HEK293T (cell line): ENCODE measurements at regions not wholly inside any gene's neighbourhood (a gene's known extent, or its start where the extent isn't known, plus 50 kb on each side); places are given as distances from the start of the nearest gene placed in this dataset.

Experiments used
- CTCF ChIA-PET: fragments of 350-600 bp; formaldehyde crosslinking; extraction: SDS; loops from one replicate; lab custom pipeline; 2021; ENCODE audit warnings: antibody characterized with exemption, inconsistent platforms; lab: Yijun Ruan, JAX
- POLR2A ChIA-PET: fragments of 350-600 bp; formaldehyde crosslinking; extraction: SDS; loops from one replicate; lab custom pipeline; 2020; ENCODE audit warnings: antibody characterized with exemption, inconsistent platforms; lab: Yijun Ruan, JAX
- DNase-seq: peaks from one replicate; pipeline ENCODE4 v3.0.0; 2012; ENCODE audit warnings: mixed read lengths; ENCODE audit errors: extremely low spot score
- ARNT ChIP-seq: fragments of 450-650 bp; IDR thresholded peaks from 2 replicates; pipeline ENCODE4 v1.6.1; 2017; ENCODE audit warnings: mild to moderate bottlenecking
- BHLHE40 ChIP-seq: fragments of 450-650 bp; IDR thresholded peaks from 2 replicates; pipeline ENCODE4 v1.6.1; 2016; ENCODE audit warnings: mild to moderate bottlenecking, moderate library complexity, borderline replicate concordance
- CTBP1 ChIP-seq: fragments of 450-650 bp; IDR thresholded peaks from 2 replicates; pipeline ENCODE4 v1.6.1; 2016; ENCODE audit warnings: borderline replicate concordance
- ELF4 ChIP-seq: fragments of 450-650 bp; IDR thresholded peaks from 2 replicates; pipeline ENCODE4 v1.6.1; 2017; ENCODE audit warnings: antibody characterized with exemption
- FOXA1 ChIP-seq: fragments of 450-650 bp; IDR thresholded peaks from 2 replicates; pipeline ENCODE4 v1.6.1; 2016; ENCODE audit warnings: mild to moderate bottlenecking
- FOXK2 ChIP-seq: fragments of 450-650 bp; IDR thresholded peaks from 2 replicates; pipeline ENCODE4 v1.6.1; 2016; ENCODE audit warnings: mild to moderate bottlenecking
- FOXM1 ChIP-seq: fragments of 450-650 bp; IDR thresholded peaks from 2 replicates; pipeline ENCODE4 v1.6.1; 2017; ENCODE audit warnings: mild to moderate bottlenecking, borderline replicate concordance
- HDGF ChIP-seq: fragments of 450-650 bp; IDR thresholded peaks from 2 replicates; pipeline ENCODE4 v1.6.1; 2017; ENCODE audit warnings: antibody characterized with exemption, borderline replicate concordance
- L3MBTL2 ChIP-seq: fragments of 450-650 bp; conservative IDR thresholded peaks from 2 replicates; pipeline ENCODE4 v1.6.1; 2016; ENCODE audit warnings: mild to moderate bottlenecking
- LEF1 ChIP-seq: fragments of 450-650 bp; IDR thresholded peaks from 2 replicates; pipeline ENCODE4 v1.6.1; 2017; ENCODE audit warnings: mild to moderate bottlenecking, borderline replicate concordance
- NFRKB ChIP-seq: fragments of 450-650 bp; IDR thresholded peaks from 2 replicates; pipeline ENCODE4 v1.6.1; 2016; ENCODE audit warnings: mild to moderate bottlenecking, moderate library complexity
- PKNOX1 ChIP-seq: fragments of 450-650 bp; IDR thresholded peaks from 2 replicates; pipeline ENCODE4 v1.6.1; 2016
- SP1 ChIP-seq: fragments of 450-650 bp; IDR thresholded peaks from 2 replicates; pipeline ENCODE4 v1.6.1; 2017
- SUZ12 ChIP-seq: fragments of 450-650 bp; IDR thresholded peaks from 2 replicates; pipeline ENCODE4 v1.6.1; 2016; ENCODE audit warnings: mild to moderate bottlenecking
- TARDBP ChIP-seq: fragments of 450-650 bp; IDR thresholded peaks from 2 replicates; pipeline ENCODE4 v1.6.1; 2016
- ZNF384 ChIP-seq: fragments of 450-650 bp; IDR thresholded peaks from 2 replicates; pipeline ENCODE4 v1.6.1; 2016

- POLR2A ChIA-PET: no interaction called here
- no peak for DNase-seq
- CTCF ChIA-PET: no interaction called here
- no peak for TF ChIP-seq FOXK2
- no peak for TF ChIP-seq LEF1
- no peak for TF ChIP-seq ARNT
- TF ChIP-seq FOXA1: no peak
- TF ChIP-seq ZNF384: no peak
- no peak for TF ChIP-seq FOXM1
- no peak for TF ChIP-seq SUZ12
- no peak for TF ChIP-seq L3MBTL2
- no peak for TF ChIP-seq PKNOX1
- TF ChIP-seq ELF4: no peak
- no peak for TF ChIP-seq NFRKB
- TF ChIP-seq CTBP1: no peak
- no peak for TF ChIP-seq TARDBP
- no peak for TF ChIP-seq HDGF
- no peak for TF ChIP-seq SP1
- TF ChIP-seq BHLHE40: no peak
Measured at GRCh38 chr3:90056281-90057032, 949.0 kb downstream of the EPHA3 start.

- ChIA-PET POLR2A (no interaction called here), CTCF (no interaction called here)
- no peak for DNase-seq
- no peak for TF ChIP-seq FOXM1
- no peak for TF ChIP-seq ARNT
- no peak for TF ChIP-seq LEF1
- TF ChIP-seq TARDBP: no peak
- TF ChIP-seq ELF4: no peak
- no peak for TF ChIP-seq NFRKB
- no peak for TF ChIP-seq ZNF384
- TF ChIP-seq SP1: no peak
- TF ChIP-seq CTBP1: no peak
- TF ChIP-seq PKNOX1: no peak
- no peak for TF ChIP-seq BHLHE40
- no peak for TF ChIP-seq SUZ12
Measured at GRCh38 chr3:90062016-90062415, 954.6 kb downstream of the EPHA3 start.

DNA sequence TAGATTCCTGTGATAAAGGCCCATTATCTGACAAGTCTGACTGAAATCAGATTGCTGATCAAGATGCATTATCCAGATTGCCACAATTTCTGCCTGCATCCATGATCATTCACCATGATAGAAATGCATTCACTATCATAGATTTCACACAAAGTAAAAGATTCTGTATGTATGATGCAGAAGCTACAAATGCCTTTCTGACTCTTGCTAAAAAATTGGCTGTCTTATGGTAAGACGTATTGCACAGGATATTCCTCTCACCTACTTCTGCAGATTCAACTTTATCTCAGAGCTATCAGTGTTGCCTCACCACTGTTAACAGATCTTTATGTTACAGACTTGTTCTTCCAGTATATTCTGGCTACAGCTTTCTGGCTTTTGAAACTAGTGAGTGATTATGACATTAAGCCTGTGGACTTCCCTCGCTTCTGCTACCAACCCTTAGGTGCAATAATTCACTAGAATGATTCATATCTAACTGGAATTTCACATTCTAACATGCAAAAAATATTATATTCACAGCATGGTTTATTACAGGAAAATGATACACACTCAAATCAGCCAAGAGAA is 955.3 kb downstream of the EPHA3 start:
- ChIA-PET CTCF (no interaction called here), POLR2A (no interaction called here)
- DNase-seq: no peak
- TF ChIP-seq FOXA1 (no peak), SP1 (no peak), CTBP1 (no peak), BHLHE40 (no peak)

- DNase-seq: no peak
- TF ChIP-seq PKNOX1 (no peak), LEF1 (no peak), SUZ12 (no peak)
- ChIA-PET POLR2A (no interaction called here), CTCF (no interaction called here)
Measured at GRCh38 chr3:90068783-90069182, 961.4 kb downstream of the EPHA3 start.

DNA sequence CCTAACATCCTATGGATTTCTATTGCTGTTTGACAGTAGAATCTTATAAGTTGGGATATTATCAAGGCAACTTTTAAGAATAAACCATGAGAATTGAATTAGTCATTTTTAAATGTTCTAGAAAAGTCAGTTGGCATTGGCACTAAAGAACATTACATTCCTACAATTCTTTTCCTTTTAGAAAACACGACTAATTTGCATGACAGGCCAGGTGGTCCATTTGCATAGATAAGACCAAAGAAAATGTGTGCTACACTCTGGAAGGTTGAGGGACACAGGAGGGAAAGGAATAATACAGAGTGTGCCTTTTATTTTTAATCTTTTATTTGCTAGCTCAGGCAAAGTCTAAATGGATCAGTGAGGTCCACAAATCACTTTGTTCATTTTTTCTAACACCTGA is 962.3 kb downstream of the EPHA3 start:
- CTCF ChIA-PET: no interaction called here
- TF ChIP-seq SUZ12 (no peak), FOXM1 (no peak), BHLHE40 (no peak)
- no peak for DNase-seq
- POLR2A ChIA-PET: no interaction called here

- TF ChIP-seq ELF4: no peak
- no peak for TF ChIP-seq FOXA1
- no peak for TF ChIP-seq ARNT
- no peak for TF ChIP-seq PKNOX1
- TF ChIP-seq CTBP1: no peak
- no peak for TF ChIP-seq BHLHE40
- TF ChIP-seq HDGF: no peak
- TF ChIP-seq NFRKB: no peak
- no peak for TF ChIP-seq SP1
- TF ChIP-seq TARDBP: no peak
- TF ChIP-seq L3MBTL2: no peak
- TF ChIP-seq LEF1: no peak
- no peak for TF ChIP-seq SUZ12
- TF ChIP-seq FOXM1: no peak
- TF ChIP-seq ZNF384: no peak
- ChIA-PET CTCF (interaction anchor here (0.6 kb wide), 1 partner anchor 22 kb away, joined by 5 read pairs; no protein-coding TSS in a partner anchor), POLR2A (no interaction called here)
- no peak for DNase-seq
Measured at GRCh38 chr3:90076136-90076535, 968.7 kb downstream of the EPHA3 start.
